ENCODE measurements at regions not wholly inside any gene's neighbourhood (a gene's known extent, or its start where the extent isn't known, plus 50 kb on each side); places are given as distances from the start of the nearest gene placed in this dataset.

- Histone ChIP-seq H3K4me1 (ENCODE audit: control insufficient read depth in 4 of 4, insufficient read depth in 4 of 4, low read length in 3 of 4) (no peaks in the 10 kb centered on the region), H3K36me3 (ENCODE audit: control insufficient read depth in 4 of 4, insufficient read depth in 3 of 4, low read depth in 1 of 4, low read length in 3 of 4) (no peaks in the 10 kb centered on the region), H3K9ac (ENCODE audit: low read depth in 1 of 2, low read length in 2 of 2) (no peak overlapping the region), H3K27me3 (ENCODE audit: control insufficient read depth in 4 of 4, insufficient read depth in 4 of 4, low read length in 3 of 4) (no peaks in the 10 kb centered on the region), H3K9me3 (ENCODE audit: control insufficient read depth in 4 of 4, low read length in 3 of 4) (no peaks in the 10 kb centered on the region), H3K4me3 (ENCODE audit: low read depth in 1 of 3, low read length in 3 of 3) (no peak overlapping the region), H3K27ac (ENCODE audit: low read depth in 1 of 2, low read length in 2 of 2) (no peak overlapping the region)
- no peak for TF ChIP-seq RAD21 (IDR thresholded peaks at IDR 0.05)
- no peak for TF ChIP-seq MAX (IDR thresholded peaks at IDR 0.05)
- no peak for TF ChIP-seq CTCF (IDR thresholded peaks at IDR 0.05; ENCODE audit: low read depth, low read length, missing input control)
- no peak for TF ChIP-seq SP1 (IDR thresholded peaks at IDR 0.05)
- TF ChIP-seq HNF4G (IDR thresholded peaks at IDR 0.05), result no peak
- no peak for TF ChIP-seq FOXA1 (IDR thresholded peaks at IDR 0.05)
- TF ChIP-seq ATF3 (IDR thresholded peaks at IDR 0.05), result no peak
- no peak for TF ChIP-seq RXRA (IDR thresholded peaks at IDR 0.05)
- TF ChIP-seq JUND (IDR thresholded peaks at IDR 0.05), result no peak
- TF ChIP-seq YY1 (IDR thresholded peaks at IDR 0.05), result no peak
- no peak for TF ChIP-seq ZBTB33 (IDR thresholded peaks at IDR 0.05)
- TF ChIP-seq EGR1 (IDR thresholded peaks at IDR 0.05; ENCODE audit: low read depth in 2 of 2), result no peak
- no peak for TF ChIP-seq GABPA (IDR thresholded peaks at IDR 0.05 in 1 of 2, conservative IDR thresholded peaks at IDR 0.05 in 1 of 2)
- DNase-seq (ENCODE audit: low spot score), result no peak
- 78% methylated on average over 4 of the region's 4 CpGs for WGBS
Measured at GRCh38 chr11:116458546-116458945, 314.2 kb downstream of the BUD13 start.

- 77% methylated on average over 10 of the region's 10 CpGs for WGBS
- Histone ChIP-seq H3K27ac (ENCODE audit: low read depth in 1 of 2, low read length in 2 of 2) (no peak overlapping the region), H3K27me3 (ENCODE audit: control insufficient read depth in 4 of 4, insufficient read depth in 4 of 4, low read length in 3 of 4) (no peaks in the 10 kb centered on the region), H3K36me3 (ENCODE audit: control insufficient read depth in 4 of 4, insufficient read depth in 3 of 4, low read depth in 1 of 4, low read length in 3 of 4) (no peaks in the 10 kb centered on the region), H3K9ac (ENCODE audit: low read depth in 1 of 2, low read length in 2 of 2) (no peak overlapping the region), H3K9me3 (ENCODE audit: control insufficient read depth in 4 of 4, low read length in 3 of 4) (no peaks in the 10 kb centered on the region), H3K4me1 (ENCODE audit: control insufficient read depth in 4 of 4, insufficient read depth in 4 of 4, low read length in 3 of 4) (no peaks in the 10 kb centered on the region), H3K4me3 (ENCODE audit: low read depth in 1 of 3, low read length in 3 of 3) (no peak overlapping the region)
- DNase-seq (ENCODE audit: low spot score), result no peak
- no peak for TF ChIP-seq JUND (IDR thresholded peaks at IDR 0.05)
- TF ChIP-seq HNF4A (conservative IDR thresholded peaks at IDR 0.05), result no peak
- no peak for TF ChIP-seq GABPA (IDR thresholded peaks at IDR 0.05 in 1 of 2, conservative IDR thresholded peaks at IDR 0.05 in 1 of 2)
- TF ChIP-seq RAD21 (IDR thresholded peaks at IDR 0.05), result no peak
- TF ChIP-seq ATF3 (IDR thresholded peaks at IDR 0.05), result no peak
- TF ChIP-seq ZBTB33 (IDR thresholded peaks at IDR 0.05), result no peak
- no peak for TF ChIP-seq CTCF (IDR thresholded peaks at IDR 0.05; ENCODE audit: low read depth, low read length, missing input control)
Measured at GRCh38 chr11:116457336-116458007, 315.3 kb downstream of the BUD13 start.
